ENCODE measurements at regions not wholly inside any gene's neighbourhood (a gene's known extent, or its start where the extent isn't known, plus 50 kb on each side); places are given as distances from the start of the nearest gene placed in this dataset.

DNA sequence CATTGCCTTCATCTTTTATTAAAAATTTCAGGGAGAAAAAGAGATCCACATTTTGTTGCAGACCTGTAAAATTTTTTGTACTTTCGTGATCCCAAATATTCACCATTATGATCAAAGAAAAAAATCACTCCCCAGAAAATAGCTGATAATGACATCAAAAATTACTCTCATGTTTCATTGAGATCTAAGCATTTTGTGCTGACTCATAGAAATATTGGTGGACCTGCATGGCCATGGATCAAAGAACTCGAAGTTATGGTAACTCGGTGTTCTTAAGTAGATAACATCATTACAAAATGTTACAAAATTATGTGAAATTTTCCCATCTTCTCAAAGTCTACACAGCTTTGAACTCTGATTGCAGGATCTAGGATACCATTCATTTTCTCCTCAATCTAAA, 135.8 kb downstream of the PTGER3 start:
- TF ChIP-seq, protein P1, sequence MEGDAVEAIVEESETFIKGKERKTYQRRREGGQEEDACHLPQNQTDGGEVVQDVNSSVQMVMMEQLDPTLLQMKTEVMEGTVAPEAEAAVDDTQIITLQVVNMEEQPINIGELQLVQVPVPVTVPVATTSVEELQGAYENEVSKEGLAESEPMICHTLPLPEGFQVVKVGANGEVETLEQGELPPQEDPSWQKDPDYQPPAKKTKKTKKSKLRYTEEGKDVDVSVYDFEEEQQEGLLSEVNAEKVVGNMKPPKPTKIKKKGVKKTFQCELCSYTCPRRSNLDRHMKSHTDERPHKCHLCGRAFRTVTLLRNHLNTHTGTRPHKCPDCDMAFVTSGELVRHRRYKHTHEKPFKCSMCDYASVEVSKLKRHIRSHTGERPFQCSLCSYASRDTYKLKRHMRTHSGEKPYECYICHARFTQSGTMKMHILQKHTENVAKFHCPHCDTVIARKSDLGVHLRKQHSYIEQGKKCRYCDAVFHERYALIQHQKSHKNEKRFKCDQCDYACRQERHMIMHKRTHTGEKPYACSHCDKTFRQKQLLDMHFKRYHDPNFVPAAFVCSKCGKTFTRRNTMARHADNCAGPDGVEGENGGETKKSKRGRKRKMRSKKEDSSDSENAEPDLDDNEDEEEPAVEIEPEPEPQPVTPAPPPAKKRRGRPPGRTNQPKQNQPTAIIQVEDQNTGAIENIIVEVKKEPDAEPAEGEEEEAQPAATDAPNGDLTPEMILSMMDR (IDR thresholded peaks at IDR 0.05) = no peak
- no peak for TF ChIP-seq POLR2A (IDR thresholded peaks at IDR 0.05)

All from thyroid gland (tissue), 4 donors.